SH-SY5Y (cell line): ENCODE measurements at regions not wholly inside any gene's neighbourhood (a gene's known extent, or its start where the extent isn't known, plus 50 kb on each side); places are given as distances from the start of the nearest gene placed in this dataset.

Experiments
- GATA2 ChIP-seq: IDR thresholded peaks from 2 replicates; pipeline ENCODE4 v1.6.1; 2011; ENCODE audit warnings: mild to moderate bottlenecking, low read depth, low read length
- GATA3 ChIP-seq: IDR thresholded peaks from 2 replicates; pipeline ENCODE4 v1.6.1; 2011; ENCODE audit warnings: low read depth, mild to moderate bottlenecking, low read length, moderate library complexity

- TF ChIP-seq GATA3 (no peak), GATA2 (no peak)
These were observed 194.2 kb downstream of the ERCC6L2 start for GRCh38 chr9:96069629-96070220.
